ENCODE measurements at regions not wholly inside any gene's neighbourhood (a gene's known extent, or its start where the extent isn't known, plus 50 kb on each side); places are given as distances from the start of the nearest gene placed in this dataset.
"Not testable (repeated sequence)": the region's sequence is repeated elsewhere in the genome, so short reads cannot be mapped to it uniquely, and the experiment has no call there.

- DNase-seq (ENCODE audit: low spot score): no peak
Measured at GRCh38 chr6:23783901-23784300, 342.1 kb upstream of the NRSN1 start.

GRCh38 chr6:23784301-23784919, 341.6 kb upstream of the NRSN1 start:
- no peak for DNase-seq (ENCODE audit: low spot score)

- no peak for DNase-seq (ENCODE audit: low spot score)
Measured at GRCh38 chr6:23790756-23791155, 335.3 kb upstream of the NRSN1 start.

- no peak for DNase-seq (ENCODE audit: low spot score)
Measured at GRCh38 chr6:23797041-23797440, 329.0 kb upstream of the NRSN1 start.

GRCh38 chr6:23804289-23804688, 321.7 kb upstream of the NRSN1 start:
- not testable (repeated sequence) for DNase-seq (ENCODE audit: low spot score)

GRCh38 chr6:23821141-23821540, 304.9 kb upstream of the NRSN1 start:
- DNase-seq (ENCODE audit: low spot score): not testable (repeated sequence)

GRCh38 chr6:23823421-23823820, 302.6 kb upstream of the NRSN1 start:
- no peak for DNase-seq (ENCODE audit: low spot score)

- no peak for DNase-seq (ENCODE audit: low spot score)
Measured at GRCh38 chr6:23826572-23826971, 299.4 kb upstream of the NRSN1 start.

GRCh38 chr6:23828861-23829260, 297.2 kb upstream of the NRSN1 start:
- DNase-seq (ENCODE audit: low spot score): no peak

- no peak for DNase-seq (ENCODE audit: low spot score)
Measured at GRCh38 chr6:23841116-23841515, 284.9 kb upstream of the NRSN1 start.

- DNase-seq (ENCODE audit: low spot score): no peak
Measured at GRCh38 chr6:23842760-23843159, 283.3 kb upstream of the NRSN1 start.

- no peak for DNase-seq (ENCODE audit: low spot score)
Measured at GRCh38 chr6:23851522-23851921, 274.5 kb upstream of the NRSN1 start.

- DNase-seq (ENCODE audit: low spot score): not testable (repeated sequence)
Measured at GRCh38 chr6:23853566-23854133, 272.4 kb upstream of the NRSN1 start.

GRCh38 chr6:23854154-23854553, 271.9 kb upstream of the NRSN1 start:
- DNase-seq (ENCODE audit: low spot score): not testable (repeated sequence)

GRCh38 chr6:23855497-23856116, 270.4 kb upstream of the NRSN1 start:
- DNase-seq (ENCODE audit: low spot score): no peak

- no peak for DNase-seq (ENCODE audit: low spot score)
Measured at GRCh38 chr6:23870496-23870895, 255.5 kb upstream of the NRSN1 start.

- no peak for DNase-seq (ENCODE audit: low spot score)
Measured at GRCh38 chr6:23873161-23873560, 252.9 kb upstream of the NRSN1 start.

GRCh38 chr6:23875006-23875405, 251.0 kb upstream of the NRSN1 start:
- DNase-seq (ENCODE audit: low spot score): no peak

GRCh38 chr6:23879816-23880215, 246.2 kb upstream of the NRSN1 start:
- no peak for DNase-seq (ENCODE audit: low spot score)

GRCh38 chr6:23890543-23891227, 235.3 kb upstream of the NRSN1 start:
- no peak for DNase-seq (ENCODE audit: low spot score)

- DNase-seq (ENCODE audit: low spot score): no peak
Measured at GRCh38 chr6:23905133-23905815, 220.7 kb upstream of the NRSN1 start.

GRCh38 chr6:23910420-23910819, 215.6 kb upstream of the NRSN1 start:
- DNase-seq (ENCODE audit: low spot score): no peak

- no peak for DNase-seq (ENCODE audit: low spot score)
Measured at GRCh38 chr6:23927935-23928334, 198.1 kb upstream of the NRSN1 start.
